Esophagus squamous epithelium (tissue), 5 donors: ENCODE measurements at regions not wholly inside any gene's neighbourhood (a gene's known extent, or its start where the extent isn't known, plus 50 kb on each side); places are given as distances from the start of the nearest gene placed in this dataset.

Experiments used
- DNase-seq: peaks from one replicate; lab custom pipeline; 2025; lab: John Stamatoyannopoulos, UW
- H3K27ac ChIP-seq, 4 donors: fragments of 200-600 bp; sonication (generic); one replicate each; pipeline ENCODE4 v1.5.1; 2016 to 2019; ENCODE audit warnings: mild to moderate bottlenecking in 1 of 4
- H3K27me3 ChIP-seq, 4 donors: fragments of 200-600 bp; sonication (generic); 1 replicate in 3 of 4; 2 replicates in 1 of 4; pipeline versions ENCODE4 v1.5.1 to v1.6.0; 2017 to 2021; ENCODE audit warnings: antibody characterized with exemption in 1 of 4
- H3K36me3 ChIP-seq, 3 donors: fragments of 200-600 bp; sonication (generic); one replicate each; pipeline ENCODE4 v1.5.1; 2016 to 2019
- H3K4me1 ChIP-seq, 3 donors: fragments of 200-600 bp; sonication (generic); one replicate each; pipeline ENCODE4 v1.5.1; 2017 to 2019
- H3K4me3 ChIP-seq, 4 donors: fragments of 200-600 bp; sonication (generic); 1 replicate in 3 of 4; 2 replicates in 1 of 4; pipeline ENCODE4 v1.5.1; 2016 to 2019; ENCODE audit warnings: mild to moderate bottlenecking in 2 of 4, moderate library complexity in 1 of 4
- H3K9me3 ChIP-seq, 3 donors: fragments of 200-600 bp; sonication (generic); one replicate each; pipeline ENCODE4 v1.5.1; 2016 to 2019
- CTCF ChIP-seq, 6 experiments: fragments of 450-650 bp in 4 of 6; fragments of 200-600 bp in 2 of 6; sonication (generic) in 2 of 6; IDR thresholded peaks; one replicate each; pipeline ENCODE4 v1.5.1; 2016 to 2019; ENCODE audit warnings: antibody characterized with exemption in 6 of 6, mild to moderate bottlenecking in 4 of 6, moderate library complexity in 4 of 6
- POLR2A ChIP-seq, 4 donors: fragments of 450-650 bp; IDR thresholded peaks; one replicate each; pipeline ENCODE4 v1.6.1; 2017; ENCODE audit warnings: antibody characterized with exemption in 4 of 4, mild to moderate bottlenecking in 4 of 4, moderate library complexity in 3 of 4
- WGBS, 2 donors: methylation state at CpG; one replicate each; pipeline ENCODE4 v1.1.5; 2018; 5-methylcytosine and 5-hydroxymethylcytosine counted together
- intact Hi-C: fragments of 100-400 bp; cut with DNase I; formaldehyde crosslinking; loops from one replicate; pipeline ENCODE4 v1.15.0; 2022
- donor health status: DM: yes; HTN: yes; CAD: no.

DNA sequence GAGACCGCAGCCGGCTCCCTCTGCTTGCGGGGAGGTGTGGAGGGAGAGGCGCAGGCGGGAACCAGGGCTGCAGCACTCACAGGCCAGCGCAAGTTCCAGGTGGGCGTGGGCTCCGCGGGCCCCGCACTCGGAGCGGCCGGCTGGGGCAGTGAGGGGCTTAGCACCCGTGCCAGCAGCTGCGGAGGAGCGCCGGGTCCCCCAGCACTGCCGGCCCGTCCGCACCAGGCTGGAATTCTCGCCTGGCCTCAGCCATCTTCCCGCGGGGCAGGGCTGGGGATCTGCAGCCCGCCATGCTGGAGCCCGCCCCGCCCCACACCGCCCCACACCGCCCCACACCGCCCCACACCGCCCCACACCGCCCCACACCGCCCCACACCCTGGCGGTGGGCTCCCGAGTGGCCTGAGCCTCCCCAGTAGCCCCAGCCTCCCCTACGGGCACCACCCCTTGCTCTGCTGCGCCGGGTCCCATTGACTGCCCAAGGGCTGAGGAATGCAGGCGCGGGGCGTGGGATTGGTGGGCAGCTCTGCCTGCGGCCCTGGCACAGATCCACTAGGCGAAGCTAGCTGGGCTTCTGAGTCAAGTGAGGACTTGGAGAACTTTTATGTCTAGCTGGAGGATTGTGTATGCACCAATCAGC, 123.9 kb upstream of the MGAT5 start:
- TF ChIP-seq POLR2A (IDR thresholded peaks at IDR 0.05): no peak
- H3K4me1 ChIP-seq: peaks cover 0 to 33% (median 3%) of the 10 kb centered on the region in 3 donors
- WGBS, 2 donors: 93 to 100% methylated on average over 6 to 7 of the region's 42 CpGs
- H3K36me3 ChIP-seq: peaks cover 0 to 5% (median 0%) of the 10 kb centered on the region in 3 donors
- no peak overlapping the region for H3K4me3 ChIP-seq
- no peak overlapping the region for H3K27ac ChIP-seq
- H3K27me3 ChIP-seq: no peaks in the 10 kb centered on the region
- intact Hi-C loops: loop anchor here (10.0 kb wide), 1 partner anchor 75 kb away; no protein-coding TSS in a partner anchor
- DNase-seq: no peak
- H3K9me3 ChIP-seq: no peaks in the 10 kb centered on the region

GRCh38 chr2:134131681-134132489, 122.0 kb upstream of the MGAT5 start:
- Histone ChIP-seq H3K9me3 (no peaks in the 10 kb centered on the region), H3K36me3 (peaks cover 0 to 5% (median 0%) of the 10 kb centered on the region in 3 donors), H3K4me1 (peaks cover 5 to 33% (median 13%) of the 10 kb centered on the region in 3 donors), H3K27me3 (no peaks in the 10 kb centered on the region), H3K4me3 (no peak overlapping the region), H3K27ac (no peak overlapping the region)
- 59 to 81% methylated on average over 5 to 6 of the region's 7 CpGs for WGBS, 2 donors
- TF ChIP-seq CTCF (IDR thresholded peaks at IDR 0.05) (no peak), POLR2A (IDR thresholded peaks at IDR 0.05) (no peak)
- intact Hi-C loops: no loop called here
- no peak for DNase-seq

- Histone ChIP-seq H3K27me3 (no peaks in the 10 kb centered on the region), H3K27ac (no peak overlapping the region), H3K4me3 (no peak overlapping the region), H3K36me3 (peaks cover 0 to 5% (median 0%) of the 10 kb centered on the region in 3 donors), H3K4me1 (peaks cover 10 to 38% (median 19%) of the 10 kb centered on the region in 3 donors), H3K9me3 (no peaks in the 10 kb centered on the region)
- TF ChIP-seq CTCF (IDR thresholded peaks at IDR 0.05) (no peak), POLR2A (IDR thresholded peaks at IDR 0.05) (no peak)
- intact Hi-C loops: no loop called here
- DNase-seq: no peak
- WGBS, 2 donors: 69 to 71% methylated on average over 3 of the region's 3 CpGs
Measured at GRCh38 chr2:134132490-134132857, 121.4 kb upstream of the MGAT5 start.

DNA sequence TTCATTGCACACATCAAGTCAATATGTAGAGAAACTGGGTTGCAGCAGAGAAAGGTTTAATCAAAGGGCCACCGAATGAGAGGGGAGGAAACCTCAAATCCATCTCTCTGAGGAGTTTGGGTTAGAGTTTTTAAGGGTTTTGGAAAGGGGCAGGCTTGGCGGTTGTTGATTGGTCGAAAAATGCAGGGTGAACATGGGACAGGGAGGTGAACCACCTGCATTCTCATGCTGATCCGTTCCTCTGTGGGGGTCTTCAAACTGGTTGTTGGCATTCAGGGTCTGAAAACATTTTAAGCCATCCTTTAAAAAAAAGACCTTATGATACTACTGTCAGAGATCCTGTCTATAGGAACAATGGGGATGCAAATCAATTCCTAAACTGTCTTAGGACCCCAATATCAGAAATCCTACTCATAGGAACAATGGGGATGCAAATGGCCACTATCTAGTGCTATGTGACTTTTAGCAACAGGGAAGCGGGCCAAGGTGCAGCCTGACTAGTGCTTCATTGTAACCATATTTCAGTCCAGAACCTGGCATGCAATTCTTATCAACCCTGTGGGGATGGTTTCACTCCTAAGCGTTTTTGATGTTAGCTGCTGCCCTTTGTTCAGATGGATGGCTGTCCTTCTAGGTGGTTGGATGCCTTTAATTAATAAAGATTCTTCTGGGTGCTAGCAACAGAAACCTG, 120.1 kb upstream of the MGAT5 start:
- intact Hi-C loops: no loop called here
- DNase-seq: no peak
- no peak for TF ChIP-seq CTCF (IDR thresholded peaks at IDR 0.05)
- TF ChIP-seq POLR2A (IDR thresholded peaks at IDR 0.05): no peak
- 88 to 95% methylated on average over 5 to 6 of the region's 6 CpGs for whole genome bisulfite sequencing, 2 donors
- H3K4me1 ChIP-seq: peaks cover 10 to 51% (median 29%) of the 10 kb centered on the region in 3 donors
- no peak overlapping the region for H3K27ac ChIP-seq
- no peak overlapping the region for H3K4me3 ChIP-seq
- H3K36me3 ChIP-seq: peaks cover 0 to 5% (median 0%) of the 10 kb centered on the region in 3 donors
- H3K27me3 ChIP-seq: no peaks in the 10 kb centered on the region
- H3K9me3 ChIP-seq: no peaks in the 10 kb centered on the region

- H3K27ac ChIP-seq: no peak overlapping the region
- TF ChIP-seq POLR2A (IDR thresholded peaks at IDR 0.05) (no peak), CTCF (IDR thresholded peaks at IDR 0.05) (no peak)
- H3K9me3 ChIP-seq: no peaks in the 10 kb centered on the region
- DNase-seq: no peak
- intact Hi-C loops: no loop called here
- H3K27me3 ChIP-seq: no peaks in the 10 kb centered on the region
- 100% methylated on average over 2 of the region's 2 CpGs for WGBS, 2 donors
- H3K4me1 ChIP-seq: peaks cover 10 to 56% (median 29%) of the 10 kb centered on the region in 3 donors
- H3K4me3 ChIP-seq: no peak overlapping the region
- H3K36me3 ChIP-seq: peaks cover 0 to 5% (median 0%) of the 10 kb centered on the region in 3 donors
Measured at GRCh38 chr2:134134313-134134706, 119.6 kb upstream of the MGAT5 start.
